Sigmoid colon (tissue), 4 donors: ENCODE measurements at regions not wholly inside any gene's neighbourhood (a gene's known extent, or its start where the extent isn't known, plus 50 kb on each side); places are given as distances from the start of the nearest gene placed in this dataset.

ENCODE experiments used
- CTCF ChIP-seq, 4 experiments: fragments of 450-650 bp in 3 of 4; fragments of 200-600 bp in 1 of 4; IDR thresholded peaks; one replicate each; pipeline ENCODE4 v1.5.1; 2016 to 2019; ENCODE audit warnings: antibody characterized with exemption in 4 of 4, mild to moderate bottlenecking in 3 of 4, moderate library complexity in 2 of 4
- EP300 ChIP-seq, 4 donors: sonication (generic); formaldehyde crosslinking; IDR thresholded peaks; one replicate each; pipeline ENCODE4 v1.6.1; 2017; ENCODE audit warnings: antibody characterized with exemption in 4 of 4
- POLR2A ChIP-seq, 2 donors: fragments of 450-650 bp; IDR thresholded peaks; one replicate each; pipeline ENCODE4 v1.6.1; 2016; ENCODE audit warnings: antibody characterized with exemption in 2 of 2, mild to moderate bottlenecking in 2 of 2, moderate library complexity in 2 of 2

DNA sequence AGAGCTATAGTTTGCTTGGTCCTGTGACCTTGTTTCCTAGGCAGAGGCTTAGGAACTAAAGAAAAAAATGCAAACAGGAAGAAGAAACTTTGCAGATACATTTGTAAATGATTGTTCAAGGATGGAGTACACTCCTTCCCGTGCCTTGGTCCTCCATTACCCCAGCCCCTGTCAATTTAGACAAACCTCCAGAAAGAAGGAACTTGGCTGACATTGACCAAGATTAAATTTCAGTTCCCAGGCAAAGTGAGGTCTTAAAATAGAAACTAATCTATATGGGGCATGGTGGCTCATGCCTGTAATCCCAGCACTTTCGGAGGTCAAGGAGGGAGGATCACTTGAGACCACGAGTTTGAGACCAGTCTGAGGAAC is 179.9 kb upstream of the FN1 start:
- TF ChIP-seq CTCF (IDR thresholded peaks at IDR 0.05) (no peak), EP300 (IDR thresholded peaks at IDR 0.05) (no peak), POLR2A (IDR thresholded peaks at IDR 0.05) (no peak)
